ENCODE measurements at regions not wholly inside any gene's neighbourhood (a gene's known extent, or its start where the extent isn't known, plus 50 kb on each side); places are given as distances from the start of the nearest gene placed in this dataset.

DNA sequence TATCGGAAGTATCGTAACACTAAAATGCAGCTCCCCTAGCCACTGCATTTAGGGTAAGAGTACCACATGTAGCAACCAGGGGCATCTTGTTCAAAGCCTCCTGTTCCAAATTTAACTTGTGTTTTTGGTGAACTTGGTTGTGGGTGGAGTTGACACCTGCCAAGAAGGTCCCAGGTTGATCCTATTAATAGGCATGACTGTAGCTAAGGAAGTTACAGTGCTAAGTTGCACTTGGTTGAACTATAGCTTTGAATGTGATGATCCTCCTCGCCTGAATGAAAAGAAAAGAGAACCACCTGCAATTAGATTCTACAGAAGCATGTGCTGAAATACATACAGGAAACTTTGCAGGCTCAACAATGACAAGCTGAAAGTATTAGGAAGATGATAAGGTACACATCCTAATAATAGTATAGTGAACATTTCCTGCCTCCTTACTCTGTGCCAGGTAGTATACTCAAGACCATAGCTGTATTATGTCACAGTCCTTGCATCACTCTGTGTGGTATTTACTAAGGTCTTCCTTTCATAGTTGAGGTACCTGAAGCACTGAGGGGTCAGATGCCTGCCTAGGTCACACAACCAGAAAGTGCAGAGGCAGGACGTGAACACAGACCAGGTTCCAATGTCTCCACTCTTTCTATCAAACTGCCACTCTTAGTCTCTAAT, 64.5 kb upstream of the PIP5K1B start:
- TF ChIP-seq EZH2 (IDR thresholded peaks at IDR 0.05; ENCODE audit: insufficient read depth, poor library complexity, severe bottlenecking) (no peak), EZH2phosphoT487 (IDR thresholded peaks at IDR 0.05; ENCODE audit: insufficient read depth, low read depth) (no peak)
